OCI-LY1 (cell line): ENCODE measurements at regions not wholly inside any gene's neighbourhood (a gene's known extent, or its start where the extent isn't known, plus 50 kb on each side); places are given as distances from the start of the nearest gene placed in this dataset.

Experiments
- H2AFZ ChIP-seq: fragments of 200-600 bp; sonication (generic), shearing (Covaris generic); 2 replicates; pipeline ENCODE4 v1.6.0; 2014; ENCODE audit warnings: antibody characterized with exemption, mild to moderate bottlenecking, low read length
- H3F3A ChIP-seq: fragments of 200-600 bp; sonication (generic), shearing (Covaris generic); 2 replicates; pipeline ENCODE4 v1.6.0; 2014; ENCODE audit warnings: mild to moderate bottlenecking, antibody characterized with exemption, low read length, moderate library complexity; ENCODE audit not compliant: insufficient read depth
- H3K27ac ChIP-seq: fragments of 200-600 bp; sonication (generic); 2 replicates; pipeline ENCODE4 v1.5.1; 2014; ENCODE audit warnings: low read length, mixed run types, mild to moderate bottlenecking, low read depth; ENCODE audit not compliant: poor library complexity, severe bottlenecking
- H3K27me3 ChIP-seq: fragments of 200-600 bp; sonication (generic); 2 replicates; pipeline ENCODE4 v1.6.0; 2014; ENCODE audit warnings: antibody characterized with exemption, mild to moderate bottlenecking, low read length, moderate library complexity; ENCODE audit not compliant: insufficient read depth
- H3K36me3 ChIP-seq: fragments of 200-600 bp; sonication (generic); 2 replicates; pipeline ENCODE4 v1.6.1; 2014; ENCODE audit warnings: mild to moderate bottlenecking, antibody characterized with exemption, low read length, moderate library complexity, mixed read lengths; ENCODE audit not compliant: insufficient read depth
- H3K4me1 ChIP-seq: fragments of 200-600 bp; sonication (generic); 2 replicates; pipeline ENCODE4 v1.5.1; 2014; ENCODE audit warnings: mild to moderate bottlenecking, low read length, moderate library complexity; ENCODE audit not compliant: insufficient read depth, severe bottlenecking
- H3K4me2 ChIP-seq: fragments of 200-600 bp; sonication (generic), shearing (Covaris generic); 2 replicates; pipeline ENCODE4 v1.6.1; 2014; ENCODE audit warnings: low read length
- H3K4me3 ChIP-seq: fragments of 200-600 bp; sonication (generic); 2 replicates; pipeline ENCODE4 v1.5.1; 2014; ENCODE audit warnings: low read length, low read depth, mild to moderate bottlenecking, mixed read lengths; ENCODE audit not compliant: poor library complexity, severe bottlenecking
- H3K79me2 ChIP-seq: fragments of 200-600 bp; shearing (Covaris generic); 2 replicates; pipeline ENCODE4 v1.6.1; 2016; ENCODE audit warnings: mixed run types, low read length, mixed read lengths; ENCODE audit not compliant: insufficient read depth
- H3K9ac ChIP-seq: fragments of 200-600 bp; sonication (generic), shearing (Covaris generic); 2 replicates; pipeline ENCODE4 v1.6.1; 2014; ENCODE audit warnings: mild to moderate bottlenecking, low read length, mixed read lengths
- H3K9me2 ChIP-seq: fragments of 200-600 bp; sonication (generic), shearing (Covaris generic); 2 replicates; pipeline ENCODE4 v1.6.1; 2014; ENCODE audit warnings: low read depth, mild to moderate bottlenecking, low read length, mixed read lengths
- H3K9me3 ChIP-seq: fragments of 200-600 bp; shearing (Covaris generic); 2 replicates; pipeline ENCODE4 v1.6.1; 2014; ENCODE audit warnings: low read length, mixed read lengths
- H4K20me1 ChIP-seq: fragments of 200-600 bp; sonication (generic), shearing (Covaris generic); 2 replicates; pipeline ENCODE4 v1.6.0; 2016; ENCODE audit warnings: mild to moderate bottlenecking, low read length; ENCODE audit not compliant: insufficient read depth
- EZH2 ChIP-seq: fragments of 200-600 bp; sonication (generic), shearing (Covaris generic); IDR thresholded peaks from 2 replicates; pipeline ENCODE4 v1.8.0; 2017; ENCODE audit warnings: borderline replicate concordance, mixed run types, mild to moderate bottlenecking, antibody characterized with exemption, low read length, moderate library complexity, mixed read lengths
- TF ChIP-seq, protein P1 (sequence below): fragments of 200-600 bp; sonication (generic), shearing (Covaris generic); IDR thresholded peaks from 2 replicates; pipeline ENCODE4 v1.5.1; 2017; ENCODE audit warnings: mild to moderate bottlenecking, antibody characterized with exemption, low read length, moderate library complexity, mixed read lengths

DNA sequence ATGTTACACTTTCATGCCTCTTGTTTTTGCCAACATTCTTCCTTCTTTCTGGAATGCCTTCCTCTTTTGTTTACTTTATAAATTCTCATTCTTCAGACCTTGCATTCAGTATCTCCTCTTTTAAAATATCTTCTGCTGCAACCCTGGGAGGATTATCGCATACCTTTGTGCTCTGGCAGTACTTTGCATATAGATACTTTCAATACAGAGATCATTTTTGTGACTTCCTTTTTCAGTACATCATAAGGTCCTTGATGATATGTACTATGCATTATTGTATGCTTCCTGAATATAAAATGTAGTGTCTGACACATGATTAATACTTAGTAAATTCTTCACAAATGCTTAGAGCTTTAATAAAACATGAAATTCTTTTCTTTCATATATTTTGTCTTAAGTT is 538.7 kb downstream of the TRIB2 start:
- Histone ChIP-seq H3F3A (no peaks in the 10 kb centered on the region), H3K27ac (no peak overlapping the region), H3K4me1 (no peaks in the 10 kb centered on the region), H3K9me3 (no peaks in the 10 kb centered on the region), H2AFZ (no peak overlapping the region), H3K4me2 (no peak overlapping the region), H4K20me1 (no peaks in the 10 kb centered on the region), H3K27me3 (no peaks in the 10 kb centered on the region), H3K4me3 (no peak overlapping the region), H3K9ac (no peak overlapping the region), H3K9me2 (no peaks in the 10 kb centered on the region), H3K79me2 (no peaks in the 10 kb centered on the region), H3K36me3 (no peaks in the 10 kb centered on the region)
- no peak for TF ChIP-seq EZH2
- TF ChIP-seq, protein P1, sequence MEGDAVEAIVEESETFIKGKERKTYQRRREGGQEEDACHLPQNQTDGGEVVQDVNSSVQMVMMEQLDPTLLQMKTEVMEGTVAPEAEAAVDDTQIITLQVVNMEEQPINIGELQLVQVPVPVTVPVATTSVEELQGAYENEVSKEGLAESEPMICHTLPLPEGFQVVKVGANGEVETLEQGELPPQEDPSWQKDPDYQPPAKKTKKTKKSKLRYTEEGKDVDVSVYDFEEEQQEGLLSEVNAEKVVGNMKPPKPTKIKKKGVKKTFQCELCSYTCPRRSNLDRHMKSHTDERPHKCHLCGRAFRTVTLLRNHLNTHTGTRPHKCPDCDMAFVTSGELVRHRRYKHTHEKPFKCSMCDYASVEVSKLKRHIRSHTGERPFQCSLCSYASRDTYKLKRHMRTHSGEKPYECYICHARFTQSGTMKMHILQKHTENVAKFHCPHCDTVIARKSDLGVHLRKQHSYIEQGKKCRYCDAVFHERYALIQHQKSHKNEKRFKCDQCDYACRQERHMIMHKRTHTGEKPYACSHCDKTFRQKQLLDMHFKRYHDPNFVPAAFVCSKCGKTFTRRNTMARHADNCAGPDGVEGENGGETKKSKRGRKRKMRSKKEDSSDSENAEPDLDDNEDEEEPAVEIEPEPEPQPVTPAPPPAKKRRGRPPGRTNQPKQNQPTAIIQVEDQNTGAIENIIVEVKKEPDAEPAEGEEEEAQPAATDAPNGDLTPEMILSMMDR = no peak

DNA sequence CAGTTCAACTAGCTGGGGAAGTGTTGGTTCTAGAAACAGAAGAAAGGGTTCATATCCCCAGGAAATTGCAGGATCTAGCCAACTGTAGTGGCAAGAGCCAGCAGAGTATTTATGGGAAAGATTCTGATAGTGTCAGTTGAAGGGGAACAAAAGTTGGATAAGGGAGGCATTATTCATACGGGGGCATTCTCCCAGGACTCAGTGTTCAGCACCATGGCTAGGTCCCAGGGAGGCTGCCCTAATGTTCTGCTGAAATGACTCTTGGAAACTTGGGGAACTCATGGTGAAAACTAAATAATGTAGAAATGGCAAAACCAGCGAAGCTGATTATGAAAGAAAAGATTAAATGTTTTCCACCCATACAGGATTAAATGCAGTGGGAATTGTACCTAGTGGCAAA is 543.7 kb downstream of the TRIB2 start:
- Histone ChIP-seq H3K79me2 (no peaks in the 10 kb centered on the region), H2AFZ (no peak overlapping the region), H3K9me3 (no peaks in the 10 kb centered on the region), H3F3A (no peaks in the 10 kb centered on the region), H3K4me2 (no peak overlapping the region), H3K9ac (no peak overlapping the region), H3K9me2 (no peaks in the 10 kb centered on the region), H3K4me1 (no peaks in the 10 kb centered on the region), H3K27ac (no peak overlapping the region), H3K27me3 (no peaks in the 10 kb centered on the region), H3K36me3 (no peaks in the 10 kb centered on the region), H4K20me1 (no peaks in the 10 kb centered on the region), H3K4me3 (no peak overlapping the region)
- TF ChIP-seq, protein P1 = no peak
- TF ChIP-seq EZH2 = no peak

DNA sequence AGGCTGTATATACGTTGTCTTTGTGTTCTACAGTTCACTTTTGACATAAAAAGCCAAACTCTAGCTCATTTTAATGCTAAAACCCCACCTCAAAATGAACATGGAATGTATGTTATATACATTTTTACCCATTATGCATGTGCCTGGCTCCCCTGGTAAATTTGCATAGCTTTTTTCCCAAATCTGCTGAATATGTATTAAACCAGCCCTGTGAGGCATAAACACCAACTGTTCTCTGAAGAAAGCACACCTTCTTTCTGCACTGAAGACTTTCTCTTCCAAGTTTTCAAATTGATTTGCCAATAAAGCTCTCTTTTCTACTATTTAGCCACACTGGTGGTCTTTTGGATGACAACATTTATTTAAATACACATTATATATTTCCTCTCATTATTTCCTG is 549.4 kb downstream of the TRIB2 start:
- no peaks in the 10 kb centered on the region for H3K79me2 ChIP-seq
- no peak for TF ChIP-seq EZH2
- no peak overlapping the region for H3K4me2 ChIP-seq
- no peaks in the 10 kb centered on the region for H3K9me3 ChIP-seq
- H3K36me3 ChIP-seq = no peaks in the 10 kb centered on the region
- H3K27ac ChIP-seq = no peak overlapping the region
- no peaks in the 10 kb centered on the region for H3K4me1 ChIP-seq
- H3K4me3 ChIP-seq = no peak overlapping the region
- H3K27me3 ChIP-seq = no peaks in the 10 kb centered on the region
- no peaks in the 10 kb centered on the region for H3K9me2 ChIP-seq
- H4K20me1 ChIP-seq = no peaks in the 10 kb centered on the region
- no peak overlapping the region for H3K9ac ChIP-seq
- H3F3A ChIP-seq = no peaks in the 10 kb centered on the region
- H2AFZ ChIP-seq = no peak overlapping the region

DNA sequence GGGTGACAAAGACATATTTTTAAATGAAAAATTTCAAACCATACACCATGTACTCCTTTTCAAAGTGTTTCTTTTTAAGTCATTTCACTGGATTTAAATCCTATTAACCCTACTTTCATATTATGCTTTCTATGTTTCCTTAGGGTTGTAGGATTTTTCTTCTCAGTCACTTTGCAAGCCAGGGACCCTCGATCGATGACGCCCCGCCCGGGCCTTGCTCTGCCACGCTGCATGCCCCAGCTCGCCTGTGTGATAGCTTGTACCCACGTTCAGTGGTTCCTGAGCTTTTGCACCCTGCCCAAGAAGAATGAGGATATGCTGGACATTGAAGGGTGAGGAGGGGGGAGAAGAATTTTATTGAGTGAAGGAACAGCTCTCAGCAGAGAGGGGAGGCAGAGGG is 568.0 kb downstream of the TRIB2 start:
- Histone ChIP-seq H3F3A (no peaks in the 10 kb centered on the region), H3K36me3 (no peaks in the 10 kb centered on the region), H3K4me2 (no peak overlapping the region), H3K27me3 (no peaks in the 10 kb centered on the region), H4K20me1 (no peaks in the 10 kb centered on the region), H3K9ac (no peak overlapping the region), H2AFZ (no peak overlapping the region), H3K27ac (no peak overlapping the region), H3K9me2 (no peaks in the 10 kb centered on the region), H3K79me2 (no peaks in the 10 kb centered on the region), H3K9me3 (no peaks in the 10 kb centered on the region), H3K4me3 (no peak overlapping the region), H3K4me1 (no peaks in the 10 kb centered on the region)
- TF ChIP-seq EZH2 = no peak
- TF ChIP-seq, protein P1 = no peak
